Breast epithelium (tissue), 4 donors: ENCODE measurements at regions not wholly inside any gene's neighbourhood (a gene's known extent, or its start where the extent isn't known, plus 50 kb on each side); places are given as distances from the start of the nearest gene placed in this dataset.

Source experiments
- DNase-seq, 2 donors: peaks; one replicate each; pipeline ENCODE4 v3.0.0-alpha.2; 2019; ENCODE audit warnings: low spot score in 2 of 2
- H3K27ac ChIP-seq, 2 donors: fragments of 200-600 bp; sonication (generic) in 1 of 2; one replicate each; pipeline ENCODE4 v1.5.1; 2016 to 2019; ENCODE audit warnings: mild to moderate bottlenecking in 1 of 2
- H3K27me3 ChIP-seq, 2 donors: fragments of 200-600 bp; sonication (generic) in 1 of 2; one replicate each; pipeline versions ENCODE4 v1.5.1 to v1.6.0; 2017 to 2019; ENCODE audit warnings: control low read depth in 1 of 2, mild to moderate bottlenecking in 1 of 2
- H3K36me3 ChIP-seq: fragments of 200-600 bp; one replicate; pipeline ENCODE4 v1.5.1; 2019
- H3K4me1 ChIP-seq, 2 donors: fragments of 200-600 bp; sonication (generic); one replicate each; pipeline ENCODE4 v1.5.1; 2016 to 2019; ENCODE audit warnings: control low read depth in 1 of 2
- H3K4me3 ChIP-seq, 3 donors: fragments of 200-600 bp; sonication (generic); 1 replicate in 2 of 3; 2 replicates in 1 of 3; pipeline ENCODE4 v1.5.1; 2016 to 2019; ENCODE audit warnings: mild to moderate bottlenecking in 3 of 3, moderate library complexity in 2 of 3
- H3K9me3 ChIP-seq, 2 donors: fragments of 200-600 bp; sonication (generic) in 1 of 2; one replicate each; pipeline ENCODE4 v1.5.1; 2016 to 2019; ENCODE audit warnings: control low read depth in 1 of 2
- POLR2A ChIP-seq: fragments of 450-650 bp; IDR thresholded peaks from one replicate; pipeline ENCODE4 v1.6.1; 2016; ENCODE audit warnings: antibody characterized with exemption, mild to moderate bottlenecking, moderate library complexity
- POLR2AphosphoS5 ChIP-seq, 3 donors: sonication (generic); formaldehyde crosslinking; IDR thresholded peaks; one replicate each; pipeline ENCODE4 v1.6.1; 2017; ENCODE audit warnings: antibody characterized with exemption in 3 of 3
- intact Hi-C: fragments of 100-400 bp; cut with DNase I; formaldehyde crosslinking; loops from one replicate; pipeline ENCODE4 v1.15.1; 2023; ENCODE audit warnings: low total_unique reads
- TF ChIP-seq, protein P1 (sequence below), 3 donors: fragments of 450-650 bp; IDR thresholded peaks; one replicate each; pipeline ENCODE4 v1.5.1; 2016 to 2017; ENCODE audit warnings: antibody characterized with exemption in 3 of 3, mild to moderate bottlenecking in 3 of 3, moderate library complexity in 3 of 3

DNA sequence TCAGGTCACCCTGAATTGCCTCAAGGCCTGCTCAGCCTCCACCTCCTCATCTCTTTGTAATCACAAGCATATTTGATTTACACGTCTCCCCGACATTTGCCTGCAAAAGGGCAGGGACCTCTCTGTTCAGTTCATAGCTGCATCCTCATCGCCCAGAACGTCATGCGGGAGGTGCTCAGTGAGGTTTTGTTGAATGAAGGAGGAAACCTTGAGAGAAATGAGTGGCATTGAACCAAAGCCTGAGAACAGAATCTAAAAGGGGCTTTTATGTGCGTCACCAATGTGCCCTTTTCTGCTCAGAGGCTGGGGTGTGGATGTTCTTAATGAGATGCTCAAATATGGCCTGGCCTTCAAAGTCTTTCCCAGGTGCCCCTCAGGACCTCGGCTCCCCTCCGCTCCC is 50.0 kb upstream of the LHX5 start:
- intact Hi-C loops, result no loop called here
- peaks cover 0 to 4% of the 10 kb centered on the region in 2 donors for H3K9me3 ChIP-seq
- H3K27ac ChIP-seq, result no peak overlapping the region
- no peak for DNase-seq
- no peak overlapping the region for H3K4me3 ChIP-seq
- H3K4me1 ChIP-seq, result no peaks in the 10 kb centered on the region
- TF ChIP-seq POLR2AphosphoS5 (IDR thresholded peaks at IDR 0.05), result no peak
- TF ChIP-seq, protein P1, sequence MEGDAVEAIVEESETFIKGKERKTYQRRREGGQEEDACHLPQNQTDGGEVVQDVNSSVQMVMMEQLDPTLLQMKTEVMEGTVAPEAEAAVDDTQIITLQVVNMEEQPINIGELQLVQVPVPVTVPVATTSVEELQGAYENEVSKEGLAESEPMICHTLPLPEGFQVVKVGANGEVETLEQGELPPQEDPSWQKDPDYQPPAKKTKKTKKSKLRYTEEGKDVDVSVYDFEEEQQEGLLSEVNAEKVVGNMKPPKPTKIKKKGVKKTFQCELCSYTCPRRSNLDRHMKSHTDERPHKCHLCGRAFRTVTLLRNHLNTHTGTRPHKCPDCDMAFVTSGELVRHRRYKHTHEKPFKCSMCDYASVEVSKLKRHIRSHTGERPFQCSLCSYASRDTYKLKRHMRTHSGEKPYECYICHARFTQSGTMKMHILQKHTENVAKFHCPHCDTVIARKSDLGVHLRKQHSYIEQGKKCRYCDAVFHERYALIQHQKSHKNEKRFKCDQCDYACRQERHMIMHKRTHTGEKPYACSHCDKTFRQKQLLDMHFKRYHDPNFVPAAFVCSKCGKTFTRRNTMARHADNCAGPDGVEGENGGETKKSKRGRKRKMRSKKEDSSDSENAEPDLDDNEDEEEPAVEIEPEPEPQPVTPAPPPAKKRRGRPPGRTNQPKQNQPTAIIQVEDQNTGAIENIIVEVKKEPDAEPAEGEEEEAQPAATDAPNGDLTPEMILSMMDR (IDR thresholded peaks at IDR 0.05), result no peak
- TF ChIP-seq POLR2A, result no peak
- H3K36me3 ChIP-seq, result no peaks in the 10 kb centered on the region
- peaks cover 0 to 79% of the 10 kb centered on the region in 2 donors for H3K27me3 ChIP-seq
